Putamen (tissue), 1 donor: ENCODE measurements at regions not wholly inside any gene's neighbourhood (a gene's known extent, or its start where the extent isn't known, plus 50 kb on each side); places are given as distances from the start of the nearest gene placed in this dataset.

Experiments
- DNase-seq: peaks from one replicate; pipeline ENCODE4 v3.0.0-alpha.2; 2016; ENCODE audit warnings: low spot score

- DNase-seq = no peak
Measured at GRCh38 chr3:113051787-113052186, 61.0 kb downstream of the GTPBP8 start.

DNA sequence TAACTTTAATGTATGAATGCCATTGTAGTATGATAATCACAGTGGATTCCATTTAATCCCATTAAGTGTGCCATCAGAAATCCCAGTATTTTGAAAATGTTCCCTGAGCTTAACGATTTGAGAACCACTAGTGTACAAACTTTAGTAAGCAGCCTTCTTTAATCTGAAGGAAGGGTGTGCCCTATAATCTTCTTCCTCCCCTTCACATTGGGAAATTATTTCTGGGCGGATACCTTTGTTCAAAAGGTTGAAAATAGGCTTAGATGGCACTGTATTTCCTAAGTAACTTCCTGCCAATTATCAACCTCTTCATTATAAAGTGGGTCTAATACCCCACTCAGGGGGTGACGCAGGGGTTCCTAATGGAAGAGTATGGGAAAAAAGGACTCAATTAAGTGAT lies 62.4 kb downstream of the GTPBP8 start:
- no peak for DNase-seq

DNA sequence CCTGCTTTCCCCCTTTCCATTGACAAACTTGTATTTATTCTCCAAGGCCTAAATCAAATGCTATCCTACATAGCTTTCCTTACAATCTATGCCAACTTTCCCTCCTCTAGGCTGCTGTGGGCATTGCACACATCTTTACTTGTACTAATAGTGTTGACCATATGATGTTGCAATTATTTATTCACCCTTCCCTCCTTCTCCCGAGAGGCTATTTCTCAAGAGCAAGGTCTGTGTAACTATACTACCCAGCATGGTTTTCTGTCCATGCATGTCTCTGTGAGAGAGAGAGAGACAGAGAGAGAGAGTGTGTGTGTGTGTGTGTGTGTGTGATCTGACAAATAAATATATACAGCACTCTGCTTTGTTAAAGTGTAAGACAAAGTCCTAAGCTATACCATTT lies 63.8 kb downstream of the GTPBP8 start:
- no peak for DNase-seq

DNA sequence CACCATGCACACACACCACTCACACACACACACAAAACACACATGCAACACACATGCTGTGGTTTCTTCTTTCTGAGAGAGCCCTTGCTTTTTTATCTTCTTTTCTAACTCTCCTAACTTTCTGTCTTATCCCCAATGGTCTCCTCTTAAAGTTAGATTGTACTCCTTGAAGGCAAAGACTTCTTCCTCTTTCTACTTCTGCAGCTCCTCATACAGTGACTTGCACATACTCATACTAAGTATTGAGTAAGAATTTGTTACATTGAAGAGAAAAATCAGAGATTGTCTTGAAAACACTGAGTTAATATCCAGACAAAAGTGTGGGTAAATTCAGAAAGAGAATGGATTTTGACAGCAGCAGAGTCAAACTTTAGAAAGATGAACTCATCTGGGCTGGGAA lies 64.4 kb downstream of the GTPBP8 start:
- no peak for DNase-seq

DNA sequence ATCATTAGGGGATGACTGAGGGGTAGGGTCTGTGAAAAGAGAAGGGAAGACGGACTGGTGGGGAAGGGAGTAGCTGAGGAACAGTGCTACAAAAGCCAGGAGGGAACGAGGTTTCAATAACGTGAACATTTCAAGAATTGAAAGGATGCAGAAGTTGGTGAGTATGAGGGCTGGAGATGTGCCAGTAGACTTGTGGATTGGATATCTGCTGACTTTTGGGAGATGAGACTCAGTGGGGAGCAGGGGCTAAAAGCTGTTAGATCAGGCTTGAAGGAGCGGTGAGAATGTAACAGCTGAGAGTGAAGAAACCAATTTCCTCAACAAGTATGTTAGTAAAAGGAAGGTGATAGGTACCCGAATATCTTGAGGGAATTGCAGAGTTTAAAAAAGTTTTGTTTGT lies 65.2 kb downstream of the GTPBP8 start:
- no peak for DNase-seq

DNA sequence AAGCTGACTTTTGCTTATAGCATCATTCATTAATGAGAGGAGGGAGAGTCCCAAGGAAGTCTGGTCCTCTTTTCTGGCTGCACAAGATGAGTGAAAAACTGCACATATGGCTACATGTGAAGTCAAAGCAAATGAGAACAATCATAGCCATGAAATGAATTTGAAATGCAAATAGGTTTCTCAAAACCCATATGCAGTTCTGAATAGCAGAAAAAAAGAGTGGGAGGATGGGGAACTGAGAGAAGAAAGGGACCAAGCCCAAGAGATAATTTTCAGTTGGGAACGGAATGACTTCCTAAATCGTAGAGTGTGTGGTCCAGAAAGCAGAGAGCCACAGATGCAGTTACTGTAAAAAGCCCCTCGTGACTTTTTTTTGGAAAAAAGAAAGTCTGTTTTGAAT lies 66.3 kb downstream of the GTPBP8 start:
- DNase-seq = no peak

GRCh38 chr3:113058188-113058587 lies 67.4 kb downstream of the GTPBP8 start:
- DNase-seq = no peak

GRCh38 chr3:113062705-113063104 lies 71.9 kb downstream of the GTPBP8 start:
- no peak for DNase-seq

GRCh38 chr3:113063126-113063894 lies 72.5 kb downstream of the GTPBP8 start:
- DNase-seq = no peak

- no peak for DNase-seq
Measured at GRCh38 chr3:113064183-113064582, 73.4 kb downstream of the GTPBP8 start.

DNA sequence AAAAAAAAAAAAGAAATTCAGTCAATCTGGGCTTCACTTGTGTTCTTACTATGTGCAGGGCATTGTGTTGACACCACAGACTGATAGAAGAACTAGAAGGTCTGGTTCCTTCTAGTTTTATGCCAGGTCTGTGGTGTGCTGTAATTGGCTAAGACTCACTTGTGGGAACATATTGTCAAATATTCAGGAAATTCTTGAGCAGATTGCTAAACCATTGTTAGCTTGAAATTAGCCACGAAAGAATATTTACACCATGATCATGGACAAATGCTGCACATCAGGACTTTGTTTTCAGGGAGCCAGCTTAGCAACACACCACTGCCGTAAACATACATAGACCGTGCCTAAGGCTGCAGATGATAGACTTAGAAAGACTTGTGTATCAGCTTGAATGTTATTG lies 74.6 kb downstream of the GTPBP8 start:
- DNase-seq = no peak

DNA sequence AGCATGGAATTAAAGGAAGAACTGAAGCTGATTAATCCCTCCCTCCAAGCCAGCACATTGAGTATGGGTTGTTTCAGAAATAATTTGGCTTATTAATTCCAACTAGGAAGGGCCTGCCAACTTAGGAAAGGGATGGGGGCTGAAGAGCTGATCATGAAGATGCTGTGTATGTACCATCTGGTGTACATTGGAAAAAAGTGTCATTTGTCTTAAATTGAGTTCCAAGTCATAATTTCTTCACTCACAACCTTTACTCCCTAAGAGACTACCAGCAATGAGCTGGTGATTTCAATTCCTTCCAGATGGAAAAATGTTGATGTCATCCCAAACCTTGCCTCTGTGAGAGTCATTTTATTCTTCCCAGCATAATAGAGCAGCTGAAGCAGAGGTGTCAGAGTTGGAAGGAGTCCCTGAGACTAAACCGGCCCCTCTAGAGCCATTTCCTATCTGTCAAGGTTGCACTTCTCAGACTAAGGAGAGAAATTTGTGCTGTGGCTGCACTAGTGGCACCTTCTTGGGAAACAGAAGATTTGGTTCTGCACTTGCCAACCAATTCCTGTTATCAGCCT lies 79.4 kb downstream of the GTPBP8 start:
- DNase-seq = no peak

DNA sequence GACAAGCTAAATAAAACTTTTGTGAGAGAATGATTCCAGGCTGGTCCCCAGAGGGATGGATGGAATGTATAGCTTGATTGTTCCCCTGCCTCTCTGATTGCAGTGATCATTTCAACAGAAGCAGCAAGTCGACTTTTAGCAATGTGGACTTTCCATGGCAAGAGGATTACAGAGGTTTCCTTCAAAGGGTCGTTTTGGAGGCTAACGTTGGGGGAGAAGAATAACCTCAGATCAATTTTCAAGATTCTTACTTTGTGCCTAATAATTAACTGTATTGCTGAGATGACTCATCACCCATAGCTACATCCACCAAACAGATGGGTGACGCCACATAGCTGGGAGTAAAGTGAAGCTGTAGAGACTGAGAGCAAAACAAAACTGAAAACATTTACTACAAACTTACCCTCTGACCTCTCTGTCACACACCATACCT lies 79.9 kb downstream of the GTPBP8 start:
- DNase-seq = no peak

- no peak for DNase-seq
Measured at GRCh38 chr3:113075588-113075987, 84.8 kb downstream of the GTPBP8 start.

- no peak for DNase-seq
Measured at GRCh38 chr3:113079218-113079961, 88.6 kb downstream of the GTPBP8 start.

GRCh38 chr3:113084777-113085176 lies 94.0 kb downstream of the GTPBP8 start:
- DNase-seq = no peak

- no peak for DNase-seq
Measured at GRCh38 chr3:113086560-113087461, 96.0 kb downstream of the GTPBP8 start.

DNA sequence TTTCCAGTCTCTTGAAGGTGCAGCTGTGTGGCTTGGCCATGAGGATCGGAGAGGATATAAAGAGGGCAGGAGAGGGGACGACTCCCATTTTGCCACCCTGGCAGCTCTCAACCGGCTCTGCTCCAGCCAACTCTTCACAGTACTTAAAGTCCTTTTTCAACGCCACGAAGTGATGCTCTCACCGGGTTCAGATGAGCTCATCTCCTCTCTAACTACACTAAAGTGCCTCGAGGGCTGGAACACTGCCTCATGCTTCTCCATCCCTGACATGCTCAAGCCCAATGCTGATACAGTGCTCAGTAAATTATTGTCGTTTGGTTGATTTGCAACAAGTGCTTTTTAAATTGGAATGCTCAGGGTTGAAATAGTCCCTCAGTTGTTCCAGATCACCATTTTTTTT lies 97.8 kb downstream of the GTPBP8 start:
- DNase-seq = no peak

DNA sequence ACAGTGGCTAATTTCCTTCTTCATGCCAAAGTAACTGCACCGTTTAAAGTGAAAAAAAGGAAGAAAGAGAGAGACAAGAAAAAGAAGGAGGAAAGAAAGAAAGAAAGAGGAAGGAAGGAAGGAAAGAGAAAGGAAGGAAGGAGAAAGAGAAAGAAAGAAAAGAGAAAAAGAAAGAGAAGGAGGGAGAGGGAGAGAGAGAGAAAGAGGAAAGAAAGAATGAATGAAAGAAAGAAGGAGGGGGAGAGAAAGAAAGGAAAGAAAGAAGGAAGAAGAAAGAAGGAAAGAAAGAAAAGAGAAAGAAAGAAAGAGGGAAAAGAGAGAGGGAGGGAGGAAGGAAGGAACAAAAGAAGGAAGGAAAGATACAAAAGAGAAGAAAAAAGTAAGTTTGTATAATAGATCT lies 100.6 kb downstream of the GTPBP8 start:
- DNase-seq = no peak

DNA sequence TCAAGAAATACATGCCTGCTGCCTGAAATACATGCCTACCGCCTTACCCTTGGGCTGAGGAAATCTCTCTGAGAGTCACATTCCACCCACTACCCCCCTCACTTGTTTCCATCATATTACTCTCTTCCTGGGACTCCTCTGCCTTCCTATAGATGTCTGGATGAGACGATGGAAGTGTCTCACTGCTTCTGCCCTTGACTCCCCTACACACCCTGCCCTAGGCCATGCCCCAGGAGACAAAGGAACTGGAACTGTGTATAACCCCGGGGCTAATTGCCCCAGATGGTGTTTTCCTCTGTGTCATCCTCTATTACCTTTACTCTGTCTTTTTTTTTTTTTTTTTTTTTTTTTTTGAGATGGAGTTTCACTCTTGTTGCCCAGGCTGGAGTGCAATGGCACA lies 102.0 kb downstream of the GTPBP8 start:
- no peak for DNase-seq

- DNase-seq = no peak
Measured at GRCh38 chr3:113094337-113095221, 103.8 kb downstream of the GTPBP8 start.
